Retinal pigment epithelial cell (primary cell): ENCODE measurements at regions not wholly inside any gene's neighbourhood (a gene's known extent, or its start where the extent isn't known, plus 50 kb on each side); places are given as distances from the start of the nearest gene placed in this dataset.

Experiments
- DNase-seq: peaks from one replicate; pipeline ENCODE4 v3.0.0-alpha.2; 2010; ENCODE audit warnings: low read depth
- H3K4me3 ChIP-seq: 2 replicates; pipeline ENCODE4 v1.5.1; 2011; ENCODE audit warnings: mild to moderate bottlenecking, low read length, control low read depth, moderate library complexity
- CTCF ChIP-seq: conservative IDR thresholded peaks from 2 replicates; pipeline ENCODE4 v1.5.1; 2011; ENCODE audit warnings: low read depth, low read length, control low read depth, inconsistent platforms

- no peak overlapping the region for H3K4me3 ChIP-seq
- DNase-seq: no peak
- no peak for TF ChIP-seq CTCF
Observed at GRCh38 chr5:1936901-1937300, 54.2 kb upstream of the IRX4 start.

GRCh38 chr5:1936413-1936812 lies 53.7 kb upstream of the IRX4 start:
- H3K4me3 ChIP-seq: no peak overlapping the region
- TF ChIP-seq CTCF: no peak
- no peak for DNase-seq

GRCh38 chr5:1934801-1935429 lies 52.2 kb upstream of the IRX4 start:
- H3K4me3 ChIP-seq: no peak overlapping the region
- no peak for TF ChIP-seq CTCF
- DNase-seq: no peak

- DNase-seq: no peak
- no peak overlapping the region for H3K4me3 ChIP-seq
- TF ChIP-seq CTCF: no peak
Observed at GRCh38 chr5:1934056-1934394, 51.3 kb upstream of the IRX4 start.

- no peak for TF ChIP-seq CTCF
- DNase-seq: no peak
- H3K4me3 ChIP-seq: no peak overlapping the region
Observed at GRCh38 chr5:1933364-1934055, 50.8 kb upstream of the IRX4 start.
